Amniotic epithelial cell (primary cell): ENCODE measurements at regions not wholly inside any gene's neighbourhood (a gene's known extent, or its start where the extent isn't known, plus 50 kb on each side); places are given as distances from the start of the nearest gene placed in this dataset.

Experiments
- DNase-seq: peaks from one replicate; pipeline ENCODE4 v3.0.0-alpha.2; 2010; ENCODE audit warnings: low read depth

- no peak for DNase-seq
Observed at GRCh38 chr5:103851091-103851490, 288.5 kb upstream of the NUDT12 start.

GRCh38 chr5:103849934-103850333, 287.3 kb upstream of the NUDT12 start:
- peak; percentile 88 for DNase-seq

GRCh38 chr5:103847060-103847459, 284.5 kb upstream of the NUDT12 start:
- no peak for DNase-seq

GRCh38 chr5:103842936-103843335, 280.3 kb upstream of the NUDT12 start:
- DNase-seq: no peak

GRCh38 chr5:103840600-103840999, 278.0 kb upstream of the NUDT12 start:
- no peak for DNase-seq

GRCh38 chr5:103834216-103834615, 271.6 kb upstream of the NUDT12 start:
- DNase-seq: no peak

- peak; percentile 10 for DNase-seq
Observed at GRCh38 chr5:103829585-103829984, 267.0 kb upstream of the NUDT12 start.

- DNase-seq: no peak
Observed at GRCh38 chr5:103827976-103828375, 265.4 kb upstream of the NUDT12 start.

GRCh38 chr5:103821361-103821760, 258.8 kb upstream of the NUDT12 start:
- no peak for DNase-seq

GRCh38 chr5:103808464-103809106, 246.0 kb upstream of the NUDT12 start:
- peak; percentile 64 for DNase-seq

GRCh38 chr5:103804711-103805110, 242.1 kb upstream of the NUDT12 start:
- DNase-seq: peak; percentile 92

- peak; percentile 77 for DNase-seq
Observed at GRCh38 chr5:103801681-103802080, 239.1 kb upstream of the NUDT12 start.

- DNase-seq: peak; percentile 87
Observed at GRCh38 chr5:103800741-103801495, 238.3 kb upstream of the NUDT12 start.

- DNase-seq: no peak
Observed at GRCh38 chr5:103793595-103794182, 231.1 kb upstream of the NUDT12 start.

GRCh38 chr5:103785569-103785968, 223.0 kb upstream of the NUDT12 start:
- DNase-seq: peak; percentile 84

- no peak for DNase-seq
Observed at GRCh38 chr5:103783669-103784068, 221.1 kb upstream of the NUDT12 start.

GRCh38 chr5:103780794-103781193, 218.2 kb upstream of the NUDT12 start:
- peak; percentile 66 for DNase-seq

- peak; percentile 90 for DNase-seq
Observed at GRCh38 chr5:103774721-103775120, 212.1 kb upstream of the NUDT12 start.

- no peak for DNase-seq
Observed at GRCh38 chr5:103772248-103772647, 209.7 kb upstream of the NUDT12 start.

GRCh38 chr5:103764403-103764802, 201.8 kb upstream of the NUDT12 start:
- no peak for DNase-seq

GRCh38 chr5:103758996-103759395, 196.4 kb upstream of the NUDT12 start:
- no peak for DNase-seq

- no peak for DNase-seq
Observed at GRCh38 chr5:103755974-103756373, 193.4 kb upstream of the NUDT12 start.

- DNase-seq: no peak
Observed at GRCh38 chr5:103745353-103746065, 182.9 kb upstream of the NUDT12 start.
